Common myeloid progenitor, CD34-positive (primary cell): ENCODE measurements at regions not wholly inside any gene's neighbourhood (a gene's known extent, or its start where the extent isn't known, plus 50 kb on each side); places are given as distances from the start of the nearest gene placed in this dataset.
"Not testable (repeated sequence)": the region's sequence is repeated elsewhere in the genome, so short reads cannot be mapped to it uniquely, and the experiment has no call there.

Experiments used
- CTCF ChIA-PET: fragments of 350-600 bp; sonication (Branson Sonifier 250); formaldehyde crosslinking; loops from one replicate; lab custom pipeline; 2021; ENCODE audit warnings: antibody characterized with exemption; lab: Charles Lee
- POLR2A ChIA-PET: fragments of 350-600 bp; sonication (Branson Sonifier 250); formaldehyde crosslinking; loops from one replicate; lab custom pipeline; 2021; ENCODE audit warnings: antibody characterized with exemption; lab: Charles Lee
- DNase-seq, 3 donors: peaks; one replicate each; pipeline versions ENCODE4 v3.0.0 to v3.0.0-alpha.2; 2013
- H3K27ac ChIP-seq, 2 experiments: 1 replicate in 1 of 2; 2 replicates in 1 of 2; pipeline ENCODE4 v1.7.0; 2013; ENCODE audit warnings: inconsistent platforms in 2 of 2, low read length in 2 of 2, mild to moderate bottlenecking in 2 of 2, low read depth in 1 of 2, moderate library complexity in 1 of 2; ENCODE audit not compliant: severe bottlenecking in 2 of 2, insufficient read depth in 1 of 2, poor library complexity in 1 of 2
- H3K27me3 ChIP-seq, 5 experiments: replicated peaks in 2 of 5; 1 replicate in 3 of 5; 2 replicates in 2 of 5; pipeline versions ENCODE4 v1.6.1 to v1.7.0; 2013; ENCODE audit warnings: low read length in 4 of 5, mild to moderate bottlenecking in 2 of 5, moderate library complexity in 2 of 5, inconsistent platforms in 1 of 5; ENCODE audit not compliant: insufficient read depth in 5 of 5, control insufficient read depth in 4 of 5
- H3K36me3 ChIP-seq, 4 experiments: 1 replicate in 2 of 4; 2 replicates in 2 of 4; pipeline versions ENCODE4 v1.6.1 to v1.7.0; 2013; ENCODE audit warnings: low read length in 3 of 4, control low read depth in 1 of 4, mild to moderate bottlenecking in 1 of 4; ENCODE audit not compliant: control insufficient read depth in 4 of 4, insufficient read depth in 4 of 4
- H3K4me1 ChIP-seq, 4 experiments: 1 replicate in 3 of 4; 2 replicates in 1 of 4; pipeline versions ENCODE4 v1.6.1 to v1.7.1; 2013; ENCODE audit warnings: low read length in 3 of 4, mild to moderate bottlenecking in 3 of 4, control low read depth in 1 of 4, inconsistent platforms in 1 of 4, moderate library complexity in 1 of 4; ENCODE audit not compliant: control insufficient read depth in 4 of 4, insufficient read depth in 4 of 4; ENCODE audit errors: control extremely low read depth in 1 of 4
- H3K4me3 ChIP-seq, 7 experiments: 1 replicate in 4 of 7; 2 replicates in 3 of 7; pipeline versions ENCODE4 v1.5.1 to v1.7.0; 2013; ENCODE audit warnings: mild to moderate bottlenecking in 7 of 7, low read length in 6 of 7, moderate library complexity in 6 of 7, inconsistent platforms in 2 of 7, low read depth in 2 of 7, control low read depth in 1 of 7; ENCODE audit not compliant: insufficient read depth in 4 of 7, control insufficient read depth in 1 of 7; ENCODE audit errors: extremely low read depth in 1 of 7
- H3K9me3 ChIP-seq, 5 experiments: 1 replicate in 4 of 5; 2 replicates in 1 of 5; pipeline versions ENCODE4 v1.6.1 to v1.7.1; 2013; ENCODE audit warnings: low read length in 4 of 5, mild to moderate bottlenecking in 2 of 5, inconsistent platforms in 1 of 5, low read depth in 1 of 5, moderate library complexity in 1 of 5; ENCODE audit not compliant: control insufficient read depth in 4 of 5, insufficient read depth in 2 of 5; ENCODE audit errors: control extremely low read depth in 1 of 5
- WGBS: methylation state at CpG from one replicate; pipeline ENCODE4 v1.1.5; 2013; ENCODE audit not compliant: insufficient coverage; 5-methylcytosine and 5-hydroxymethylcytosine counted together

DNA sequence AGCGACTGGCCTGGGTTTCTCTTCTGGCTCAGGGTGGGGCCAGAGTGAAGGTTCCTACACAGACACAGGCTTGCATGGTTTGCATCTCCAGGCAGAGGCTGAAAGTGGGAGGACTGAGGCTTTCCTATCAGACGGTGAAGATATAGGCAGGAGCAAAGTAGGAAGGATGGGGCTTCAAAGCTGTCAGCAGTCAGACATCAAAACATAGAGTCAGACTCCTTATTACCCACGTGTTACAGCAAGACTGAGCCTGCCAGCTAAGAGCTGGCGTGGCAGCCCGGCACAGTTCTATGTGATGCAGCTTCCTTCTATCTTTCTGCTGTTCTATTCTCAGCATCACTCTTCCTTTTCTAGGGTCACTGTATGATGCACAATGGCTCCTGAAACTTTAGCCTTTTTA is 445.1 kb downstream of the DOK5 start:
- H3K36me3 ChIP-seq = no peaks in the 10 kb centered on the region
- no peaks in the 10 kb centered on the region for H3K9me3 ChIP-seq
- no peak for DNase-seq
- ChIA-PET POLR2A (no interaction called here), CTCF (interaction anchor here (1.6 kb wide), 1 partner anchor 10 kb away, joined by 3 read pairs; no protein-coding TSS in a partner anchor)
- H3K4me3 ChIP-seq = no peak overlapping the region
- H3K27ac ChIP-seq = no peak overlapping the region
- no peaks in the 10 kb centered on the region for H3K27me3 ChIP-seq
- WGBS = 88% methylated on average over 5 of the region's 5 CpGs
- H3K4me1 ChIP-seq = no peaks in the 10 kb centered on the region

DNA sequence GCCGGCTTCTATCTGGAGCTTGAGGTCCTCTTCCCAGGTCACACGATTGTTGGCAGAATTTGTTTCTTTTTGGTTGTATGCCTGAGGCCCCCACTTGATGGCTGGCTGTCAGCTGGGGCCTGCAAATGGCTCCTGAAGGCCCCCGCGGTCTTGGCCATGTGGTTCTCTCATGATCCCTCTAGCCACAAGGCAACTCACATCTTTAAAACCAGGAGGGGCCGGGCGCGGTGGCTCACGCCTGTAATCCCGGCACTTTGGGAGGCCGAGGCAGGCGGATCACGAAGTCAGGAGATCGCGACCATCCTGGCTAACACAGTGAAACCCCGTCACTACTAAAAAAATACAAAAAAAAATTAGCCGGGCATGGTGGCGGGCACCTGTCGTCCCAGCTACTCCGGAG is 443.6 kb downstream of the DOK5 start:
- H3K27ac ChIP-seq, H3K4me3 ChIP-seq, H3K27me3 ChIP-seq, POLR2A ChIA-PET, DNase-seq, H3K36me3 ChIP-seq, H3K4me1 ChIP-seq, H3K9me3 ChIP-seq, CTCF ChIA-PET: not testable (repeated sequence)
- WGBS = 97% methylated on average over 16 of the region's 19 CpGs

DNA sequence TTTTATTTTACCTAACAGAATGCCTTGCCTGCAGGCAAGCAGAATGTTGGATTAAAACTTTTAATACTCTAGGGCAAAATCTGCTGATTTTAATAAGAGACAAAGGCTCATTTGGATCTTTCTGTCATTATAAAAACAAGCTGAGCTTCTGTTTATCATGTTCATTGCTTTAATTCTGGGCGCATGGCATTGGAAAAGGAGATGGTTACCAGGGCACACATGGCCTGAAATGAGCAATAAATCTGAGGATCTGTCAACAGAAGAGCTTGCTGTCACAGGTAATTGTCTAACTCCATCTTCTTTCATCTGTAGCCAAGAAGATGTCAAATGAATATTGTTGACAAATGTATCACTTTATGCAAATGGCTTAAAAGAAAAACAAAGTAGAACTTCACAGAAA is 439.6 kb downstream of the DOK5 start:
- no peaks in the 10 kb centered on the region for H3K9me3 ChIP-seq
- no peaks in the 10 kb centered on the region for H3K27me3 ChIP-seq
- ChIA-PET POLR2A (interaction anchor here (0.6 kb wide), 1 partner anchor 657 kb away, joined by 3 read pairs; no protein-coding TSS in a partner anchor), CTCF (no interaction called here)
- WGBS = 90% methylated on average over 1 of the region's 1 CpG
- no peak for DNase-seq
- no peak overlapping the region for H3K27ac ChIP-seq
- no peaks in the 10 kb centered on the region for H3K4me1 ChIP-seq
- H3K4me3 ChIP-seq = no peak overlapping the region
- H3K36me3 ChIP-seq = no peaks in the 10 kb centered on the region

DNA sequence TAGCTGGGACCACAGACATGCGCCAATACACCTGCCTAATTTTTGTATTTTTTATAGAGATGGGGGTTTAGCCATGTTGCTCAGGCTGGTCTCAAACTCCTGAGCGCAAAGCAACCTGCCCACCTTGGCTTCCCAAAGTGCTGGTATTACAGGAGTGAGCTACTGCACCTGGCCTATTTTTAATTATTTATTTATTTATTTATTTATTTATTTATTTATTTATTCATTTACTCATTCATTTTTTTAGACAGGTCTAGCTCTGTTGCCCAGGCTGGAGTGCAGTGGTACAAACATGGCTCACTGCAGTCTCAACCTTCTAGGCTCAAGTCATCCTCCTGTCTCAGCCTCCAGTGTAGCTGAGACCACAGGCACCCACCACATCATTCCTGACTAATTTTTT is 434.3 kb downstream of the DOK5 start:
- H3K36me3 ChIP-seq = no peaks in the 10 kb centered on the region
- CTCF ChIA-PET = no interaction called here
- POLR2A ChIA-PET = no interaction called here
- H3K27me3 ChIP-seq = no peaks in the 10 kb centered on the region
- no peaks in the 10 kb centered on the region for H3K4me1 ChIP-seq
- H3K27ac ChIP-seq = no peak overlapping the region
- WGBS = no CpG with 5 or more reads among the region's 2 CpGs
- H3K4me3 ChIP-seq = no peak overlapping the region
- H3K9me3 ChIP-seq = peaks cover 0 to 6% (median 0%) of the 10 kb centered on the region in 5 experiments
- DNase-seq = no peak

DNA sequence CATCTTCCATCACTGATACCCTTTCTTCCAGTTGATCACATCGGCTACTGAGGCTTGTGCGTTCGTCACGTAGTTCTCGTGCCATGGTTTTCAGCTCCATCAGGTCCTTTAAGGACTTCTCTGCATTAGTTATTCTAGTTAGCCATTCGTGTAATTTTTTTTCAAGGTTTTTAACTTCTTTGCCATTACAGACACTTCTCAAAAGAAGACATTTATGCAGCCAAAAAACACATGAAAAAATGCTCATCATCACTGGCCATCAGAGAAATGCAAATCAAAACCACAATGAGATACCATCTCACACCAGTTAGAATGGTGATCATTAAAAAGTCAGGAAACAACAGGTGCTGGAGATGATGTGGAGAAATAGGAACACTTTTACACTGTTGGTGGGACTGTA is 430.7 kb downstream of the DOK5 start:
- H3K27ac ChIP-seq, H3K27me3 ChIP-seq, H3K9me3 ChIP-seq, H3K4me1 ChIP-seq, CTCF ChIA-PET, H3K36me3 ChIP-seq, H3K4me3 ChIP-seq, DNase-seq, POLR2A ChIA-PET: not testable (repeated sequence)
- no CpG with 5 or more reads among the region's 6 CpGs for WGBS

DNA sequence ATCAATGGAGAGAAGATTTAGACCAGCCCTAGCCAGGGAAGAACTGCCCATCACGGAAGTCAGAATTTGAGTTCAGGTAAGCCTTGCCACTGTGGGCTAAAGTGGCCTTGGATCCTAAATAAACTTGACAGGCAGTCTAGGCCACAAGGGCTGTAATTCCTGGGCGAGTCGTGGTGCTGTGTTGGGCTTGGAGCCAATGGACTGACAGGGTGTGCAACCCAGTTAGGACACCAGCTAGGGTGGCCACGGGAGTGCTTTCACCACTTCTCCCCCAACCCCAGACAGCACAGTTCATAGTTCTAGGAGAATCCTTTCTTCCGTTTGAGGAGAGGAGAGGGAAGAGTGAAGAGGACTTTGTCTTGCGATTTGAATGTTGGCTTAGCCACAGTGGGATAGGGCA is 422.4 kb downstream of the DOK5 start:
- ChIA-PET POLR2A (no interaction called here), CTCF (no interaction called here)
- 100% methylated on average over 2 of the region's 6 CpGs for WGBS
- no peaks in the 10 kb centered on the region for H3K27me3 ChIP-seq
- no peak overlapping the region for H3K27ac ChIP-seq
- no peak overlapping the region for H3K4me3 ChIP-seq
- no peak for DNase-seq
- H3K9me3 ChIP-seq = peaks cover 0 to 10% (median 8%) of the 10 kb centered on the region in 5 experiments
- no peaks in the 10 kb centered on the region for H3K36me3 ChIP-seq
- H3K4me1 ChIP-seq = no peaks in the 10 kb centered on the region

DNA sequence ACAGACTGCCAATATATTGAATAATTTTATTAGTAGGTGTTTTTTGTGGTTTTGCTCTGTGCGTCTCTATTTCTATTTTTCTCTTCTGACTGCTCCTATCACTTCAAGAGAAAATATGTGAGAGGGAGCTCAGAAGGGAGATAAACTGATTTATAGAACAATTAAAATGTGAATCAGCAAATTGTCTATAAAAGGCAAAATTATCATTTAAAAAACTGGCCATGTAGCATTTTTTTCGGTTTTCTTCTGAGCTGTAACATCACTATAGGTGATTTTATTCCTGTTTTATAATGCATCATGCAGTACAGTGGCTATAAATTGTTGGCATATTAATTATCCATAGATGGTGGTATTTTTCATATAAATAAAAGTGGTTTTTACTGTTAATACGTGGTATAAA is 416.5 kb downstream of the DOK5 start:
- no peak overlapping the region for H3K4me3 ChIP-seq

More for the DNA sequence above, 416.5 kb downstream of the DOK5 start:
- ChIA-PET POLR2A (no interaction called here), CTCF (no interaction called here)
- H3K27ac ChIP-seq = no peak overlapping the region
- H3K27me3 ChIP-seq = no peaks in the 10 kb centered on the region
- DNase-seq = no peak
- H3K4me1 ChIP-seq = no peaks in the 10 kb centered on the region
- WGBS = 83% methylated on average over 1 of the region's 3 CpGs
- peaks cover 0 to 1% (median 0%) of the 10 kb centered on the region in 5 experiments for H3K9me3 ChIP-seq
- no peaks in the 10 kb centered on the region for H3K36me3 ChIP-seq
